ACHN (cell line): ENCODE measurements at regions not wholly inside any gene's neighbourhood (a gene's known extent, or its start where the extent isn't known, plus 50 kb on each side); places are given as distances from the start of the nearest gene placed in this dataset.

Experiments
- DNase-seq: peaks from one replicate; pipeline ENCODE4 v3.0.0-alpha.2; 2015
- in situ Hi-C: cut with HindIII; loops from 2 replicates; pipeline ENCODE4 v1.10.0; 2017; ENCODE audit warnings: low sequenced_read_pairs, low pct_ligation_motif_present, low pct_unique_long_range_greater_than_20kb

DNA sequence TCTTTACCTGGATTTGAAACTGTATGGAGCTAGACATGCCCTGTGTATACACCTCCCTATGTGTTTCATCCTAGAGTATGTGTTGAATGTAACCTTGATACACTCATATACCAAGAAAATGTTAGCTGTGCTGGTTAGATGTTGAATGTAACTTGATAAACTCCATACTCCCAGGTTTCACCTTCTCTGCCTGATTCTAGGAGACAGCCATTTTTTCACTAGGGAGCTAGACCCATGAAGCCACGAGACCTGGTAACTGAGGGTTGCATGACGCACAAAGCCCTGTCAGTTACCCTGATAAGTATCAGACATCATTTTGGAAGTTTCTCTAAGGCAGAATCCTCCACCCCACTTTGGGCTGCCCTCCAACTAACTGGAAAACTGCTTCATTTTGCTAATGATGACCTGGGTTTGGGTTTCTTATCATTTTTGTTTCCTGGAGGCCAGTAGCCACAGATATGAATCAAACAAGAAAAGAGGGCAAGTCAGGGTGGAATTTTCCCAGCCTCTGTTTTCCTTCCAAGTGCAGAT lies 478.5 kb upstream of the KIF2A start:
- DNase-seq: no peak
- in situ Hi-C loops: no loop called here

DNA sequence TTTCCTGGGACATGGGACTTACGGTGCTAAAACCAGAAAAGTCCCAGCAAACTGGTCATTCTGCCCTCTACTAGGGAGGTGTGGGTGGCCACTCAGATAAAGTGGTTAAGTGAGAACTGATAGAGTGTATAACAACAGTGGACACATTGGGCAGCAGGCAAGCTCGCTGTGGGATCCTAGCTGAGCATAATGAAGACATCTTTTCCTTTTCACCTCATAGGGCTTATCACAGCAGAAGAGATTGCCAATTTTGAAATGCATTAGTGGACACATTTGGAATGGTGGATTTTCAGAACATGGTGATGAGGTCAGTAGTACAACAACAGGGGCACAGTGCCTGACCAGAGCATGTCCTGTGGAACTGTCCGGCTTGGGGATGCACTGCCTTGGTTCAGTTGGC lies 477.1 kb upstream of the KIF2A start:
- in situ Hi-C loops: no loop called here
- DNase-seq: no peak

DNA sequence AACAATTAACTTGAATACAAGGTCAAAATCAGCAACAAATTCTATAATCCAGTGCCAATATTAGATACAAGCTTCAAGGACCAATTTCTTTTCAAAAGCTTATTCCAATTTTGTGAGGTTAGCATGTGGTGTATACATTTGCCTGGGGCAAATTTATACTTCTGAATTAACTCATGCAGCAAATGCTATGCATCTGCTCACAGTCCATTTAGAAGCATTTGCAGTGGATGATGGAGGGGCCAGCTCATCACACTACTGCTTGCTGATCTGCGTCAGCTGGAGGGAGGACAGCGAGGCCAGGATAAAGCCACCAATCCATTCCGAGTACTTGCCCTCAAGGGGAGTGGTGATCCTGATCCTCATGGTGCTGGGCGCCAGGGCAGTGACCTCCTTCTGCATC lies 474.3 kb upstream of the KIF2A start:
- in situ Hi-C loops: no loop called here
- DNase-seq: no peak

DNA sequence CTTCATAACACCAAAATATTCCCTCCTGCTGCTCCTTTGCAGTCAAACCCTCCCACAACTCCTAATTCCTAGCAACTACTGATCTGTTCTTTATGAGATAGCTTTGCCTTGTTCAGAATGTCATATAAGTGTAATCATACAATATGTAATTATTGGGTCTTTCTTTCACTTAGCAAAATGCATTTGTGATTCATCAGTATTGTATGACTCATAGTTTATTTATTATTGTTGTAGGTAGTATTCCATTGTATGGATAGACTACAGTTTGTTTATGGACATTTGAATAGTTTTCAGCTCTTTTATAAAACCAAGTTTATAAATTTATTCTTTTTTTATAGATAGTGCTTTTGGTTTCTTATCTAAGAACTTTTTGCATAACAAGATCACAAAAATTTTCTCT lies 468.2 kb upstream of the KIF2A start:
- in situ Hi-C loops: no loop called here

DNA sequence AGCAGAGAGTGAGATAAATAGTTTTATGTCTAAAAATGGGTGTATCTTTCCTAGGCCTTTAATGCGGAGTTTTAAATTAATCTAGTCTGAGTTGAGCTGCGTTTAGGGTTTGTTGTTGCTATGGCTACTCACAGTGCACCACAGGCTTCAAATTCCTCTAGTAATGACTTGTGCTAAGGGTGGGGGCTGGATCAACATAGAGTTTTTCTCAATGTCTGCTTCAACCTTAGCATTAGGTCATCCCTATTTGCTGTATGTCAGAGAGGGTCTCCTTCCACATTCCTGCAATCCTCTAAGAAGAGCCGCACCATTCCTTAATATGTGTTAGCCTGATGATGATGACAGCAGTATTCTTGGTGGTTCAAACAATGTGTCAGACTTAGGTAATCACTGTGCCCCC lies 465.6 kb upstream of the KIF2A start:
- no peak for DNase-seq
- in situ Hi-C loops: no loop called here

More for the DNA sequence above, 468.2 kb upstream of the KIF2A start:
- DNase-seq: no peak

DNA sequence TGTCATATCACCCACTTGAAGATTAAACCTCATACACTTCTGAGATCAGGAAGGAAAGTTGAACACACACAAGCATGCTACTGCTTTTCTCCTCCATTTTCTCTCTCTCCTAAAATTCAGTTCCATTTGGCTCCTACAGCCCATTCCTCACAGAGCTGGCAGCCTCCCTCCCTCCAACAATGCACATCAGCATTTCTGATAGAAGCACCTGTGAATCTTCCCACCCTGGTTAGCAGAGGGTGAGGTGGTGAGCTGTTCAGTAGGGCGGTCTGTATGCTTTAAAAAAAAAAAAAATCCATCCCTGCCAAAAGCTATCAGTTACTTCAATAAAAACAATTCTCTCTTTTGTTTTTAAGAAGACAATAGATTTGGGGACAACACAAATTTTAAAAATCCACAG lies 463.2 kb upstream of the KIF2A start:
- no peak for DNase-seq
- in situ Hi-C loops: no loop called here

DNA sequence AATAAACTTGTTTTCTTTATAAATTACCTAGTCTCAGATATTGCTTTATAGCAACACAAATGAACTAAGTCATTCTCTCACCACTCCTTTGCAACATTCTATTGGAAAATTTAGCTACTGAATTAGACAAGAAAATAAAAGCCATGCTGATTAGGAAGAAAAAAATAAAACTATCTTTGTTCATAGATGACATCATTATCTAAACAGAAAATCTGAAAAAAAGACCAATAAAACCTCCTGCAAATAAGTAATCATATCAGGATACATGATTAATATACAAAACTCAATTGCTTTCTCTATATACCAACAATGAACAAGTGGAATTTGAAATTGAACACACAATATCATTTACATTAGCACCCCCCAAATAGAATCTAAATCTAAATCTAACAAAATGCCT lies 455.3 kb upstream of the KIF2A start:
- in situ Hi-C loops: no loop called here
- no peak for DNase-seq

DNA sequence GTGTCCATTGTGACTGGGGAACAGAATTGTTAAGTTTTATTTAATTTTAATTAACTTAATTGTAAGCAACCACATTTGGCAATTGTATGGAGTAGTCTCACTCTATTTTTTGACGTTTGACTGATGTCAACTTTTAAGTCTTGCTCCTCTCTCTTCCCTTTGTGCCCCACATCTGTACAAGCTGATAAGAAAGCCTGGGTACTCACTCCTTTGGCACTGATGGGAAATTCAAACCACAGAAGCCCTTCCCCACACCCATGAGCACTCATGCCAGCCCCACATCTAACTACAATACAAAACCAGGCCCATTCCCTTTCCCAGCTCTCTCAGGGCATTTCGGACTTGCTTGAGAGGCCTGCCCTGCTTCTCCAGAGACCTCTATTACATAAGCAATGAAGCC lies 451.5 kb upstream of the KIF2A start:
- no peak for DNase-seq
- in situ Hi-C loops: no loop called here

DNA sequence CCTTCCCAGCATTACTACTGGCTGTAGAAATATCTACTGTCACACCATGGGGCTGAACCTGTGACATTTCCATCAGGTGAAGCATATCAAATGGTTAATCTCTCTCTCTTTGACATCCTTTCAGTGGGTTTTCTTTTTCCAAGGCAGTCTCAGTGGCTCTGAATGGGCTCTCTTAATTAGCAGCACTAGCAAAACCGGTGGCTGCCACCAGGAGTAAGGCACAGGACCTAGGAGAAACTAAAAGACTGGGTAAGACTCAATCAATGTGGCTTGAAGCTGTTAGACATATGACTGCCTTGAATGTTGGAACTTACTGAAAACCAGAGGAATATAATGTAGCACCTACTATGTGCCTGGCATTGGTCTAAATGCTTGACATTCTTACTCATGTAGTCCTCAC lies 445.0 kb upstream of the KIF2A start:
- in situ Hi-C loops: no loop called here

DNA sequence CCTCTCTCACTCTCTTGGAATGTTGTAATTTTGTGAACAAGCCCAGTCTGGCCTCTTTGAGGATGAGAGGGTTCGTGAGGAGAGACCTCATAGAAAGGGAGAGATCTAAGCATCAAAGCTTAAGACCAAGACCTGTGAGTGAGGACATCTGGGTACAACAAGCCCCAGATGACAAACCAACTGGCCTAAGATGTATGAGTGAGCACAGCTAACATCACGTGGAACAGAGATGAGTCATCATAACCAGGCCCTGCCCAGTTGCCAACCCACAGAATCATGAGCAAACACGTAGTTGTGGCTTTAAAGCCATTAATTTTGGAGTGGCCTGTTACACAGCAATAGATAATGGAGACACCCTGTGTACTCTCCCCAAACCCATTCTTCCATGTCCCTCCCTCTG lies 439.1 kb upstream of the KIF2A start:
- in situ Hi-C loops: no loop called here
- peak; percentile 26 for DNase-seq

More for the DNA sequence above, 445.0 kb upstream of the KIF2A start:
- DNase-seq: no peak

DNA sequence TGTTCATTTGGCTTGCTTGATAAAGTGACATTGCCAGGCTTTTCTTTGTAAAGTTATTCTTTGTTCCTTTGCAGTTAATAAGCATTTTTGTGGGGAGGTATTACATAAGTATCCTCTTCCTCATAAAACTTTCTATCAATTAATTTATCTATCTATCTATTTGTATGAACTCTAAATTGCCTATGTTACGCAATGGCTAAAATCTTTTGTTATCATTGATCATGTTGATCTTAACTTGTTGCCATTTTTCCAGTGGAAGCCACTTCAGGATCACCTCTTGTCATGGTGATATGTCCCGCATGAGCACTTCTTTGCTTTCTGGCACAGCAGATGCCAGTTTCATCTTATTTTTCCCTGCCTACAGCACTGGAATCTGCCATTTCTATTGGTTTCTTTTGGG lies 436.7 kb upstream of the KIF2A start:
- in situ Hi-C loops: no loop called here
- DNase-seq: no peak

DNA sequence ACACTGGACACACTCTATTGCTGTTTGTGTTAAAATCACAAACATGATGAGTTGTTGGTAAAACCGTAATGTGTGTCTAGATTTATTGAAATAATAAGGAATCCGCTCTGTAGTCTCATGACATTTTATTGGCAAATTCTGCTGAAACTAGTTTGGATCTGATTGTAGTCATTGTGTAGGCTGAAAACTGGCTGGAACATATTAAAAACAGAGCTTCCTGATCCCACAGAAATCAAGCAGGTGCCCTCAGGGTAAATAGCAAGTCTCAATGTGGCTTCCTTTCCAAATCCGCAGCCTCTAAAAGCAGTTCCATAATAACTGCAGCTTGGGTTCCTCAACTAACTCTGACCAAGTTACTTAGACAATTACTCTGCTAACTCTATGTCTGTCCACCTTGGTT lies 427.5 kb upstream of the KIF2A start:
- in situ Hi-C loops: no loop called here
- DNase-seq: no peak

DNA sequence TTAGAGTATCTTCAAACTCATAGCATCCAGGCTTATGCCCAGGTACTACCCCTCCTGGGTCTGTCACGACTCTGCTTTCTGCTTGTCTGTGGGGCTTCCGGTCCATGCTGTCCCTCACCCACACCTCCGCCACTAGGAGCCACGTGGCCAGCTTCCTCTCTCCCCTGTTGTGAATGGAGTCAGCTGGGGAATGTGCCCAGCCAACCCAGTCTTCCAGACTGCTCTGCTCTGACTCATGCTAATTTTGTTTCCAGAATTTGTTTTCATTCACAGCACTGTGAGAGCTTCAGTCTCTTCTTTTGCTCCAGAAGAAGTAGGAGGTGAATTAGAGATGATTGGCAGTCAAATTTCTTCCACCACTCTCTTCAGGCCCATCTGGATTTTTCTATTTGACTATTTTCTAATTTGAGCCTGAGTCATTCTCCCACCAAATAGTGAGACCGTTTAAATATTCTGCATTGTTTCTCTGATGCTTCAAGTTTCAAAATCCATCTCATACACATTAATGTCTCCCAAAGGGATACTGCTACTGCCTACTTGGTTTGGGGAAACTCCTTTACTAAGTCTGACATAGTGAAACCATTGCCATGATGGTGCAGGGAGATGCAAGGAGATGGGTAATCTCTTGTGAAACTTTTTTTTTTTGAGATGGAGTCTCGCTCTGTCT lies 424.1 kb upstream of the KIF2A start:
- peak; percentile 27 for DNase-seq
- in situ Hi-C loops: no loop called here

DNA sequence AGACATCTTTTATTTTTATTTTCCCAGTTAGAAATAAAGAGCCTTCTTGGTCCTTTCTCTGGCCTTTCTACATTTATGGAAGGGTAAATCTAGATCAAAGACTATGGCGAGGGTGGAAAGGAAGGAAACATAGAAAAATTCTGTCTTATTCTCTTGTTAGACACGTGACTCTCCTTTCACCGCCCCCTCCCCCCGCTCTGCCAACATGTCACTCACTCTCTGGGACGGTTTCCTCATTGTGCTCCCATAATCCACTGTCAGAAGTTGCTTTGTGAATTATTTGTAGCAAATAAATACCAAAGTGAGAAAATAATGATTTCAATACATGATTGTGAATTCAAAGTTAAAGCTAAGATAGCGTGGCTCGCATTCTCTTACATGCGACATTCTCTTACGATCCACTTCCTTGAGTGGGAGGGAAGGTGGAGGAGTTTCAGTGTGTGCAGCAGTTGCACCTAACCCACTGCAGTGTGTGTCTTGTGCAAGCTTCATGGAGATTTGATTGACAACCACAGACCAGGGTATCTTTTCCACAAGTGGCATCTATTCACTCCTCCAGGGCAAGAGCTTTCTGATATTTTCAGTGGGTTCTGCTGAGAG lies 423.0 kb upstream of the KIF2A start:
- in situ Hi-C loops: no loop called here
- DNase-seq: no peak

DNA sequence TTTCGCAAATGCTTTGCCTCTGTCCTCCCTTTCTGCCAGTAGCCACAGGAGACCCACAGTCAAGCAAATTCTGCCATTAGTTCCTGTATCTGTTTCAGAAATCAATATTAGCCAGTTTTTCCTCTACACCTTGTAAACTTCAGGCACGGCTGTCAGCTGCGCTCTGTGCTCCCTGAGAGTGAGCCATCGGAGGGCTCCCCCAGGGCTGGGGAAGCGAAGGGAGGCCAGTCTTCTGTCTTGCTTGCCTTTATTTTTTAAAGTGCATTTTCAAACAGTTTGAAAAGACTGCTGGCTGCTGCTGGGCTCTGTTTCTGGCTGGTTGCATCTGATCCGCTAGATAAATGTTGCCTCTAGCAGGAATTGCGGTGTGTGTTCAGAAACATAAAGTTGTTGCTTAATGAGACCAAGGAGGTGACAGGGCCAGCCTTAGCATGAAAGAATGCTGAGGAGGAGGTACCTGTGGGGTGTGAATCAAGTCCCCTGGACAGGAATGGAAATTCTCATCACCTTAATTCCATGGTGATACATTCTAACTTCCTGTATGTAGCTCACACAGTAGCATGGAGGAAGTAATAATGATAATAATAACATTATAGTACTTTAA lies 421.7 kb upstream of the KIF2A start:
- DNase-seq: no peak
- in situ Hi-C loops: no loop called here

DNA sequence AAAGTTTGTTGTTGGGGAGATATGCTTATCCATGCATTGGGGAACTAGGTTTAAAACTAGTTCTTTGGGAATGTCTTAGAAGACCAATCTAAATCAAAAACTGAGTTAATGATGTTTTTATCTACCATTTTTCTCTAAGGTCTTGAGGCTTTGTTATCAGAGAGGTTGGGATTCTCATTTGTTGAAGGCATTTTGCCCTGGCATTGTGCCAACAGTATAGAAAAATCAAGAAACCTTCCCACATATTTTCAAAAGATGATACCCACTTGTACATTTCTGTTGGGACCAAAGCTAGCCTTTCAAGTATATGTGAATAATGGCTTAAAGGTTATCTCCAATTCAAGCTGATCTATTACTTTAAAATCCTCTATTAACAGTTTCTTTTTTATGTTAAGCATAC lies 419.8 kb upstream of the KIF2A start:
- in situ Hi-C loops: no loop called here
- DNase-seq: no peak

DNA sequence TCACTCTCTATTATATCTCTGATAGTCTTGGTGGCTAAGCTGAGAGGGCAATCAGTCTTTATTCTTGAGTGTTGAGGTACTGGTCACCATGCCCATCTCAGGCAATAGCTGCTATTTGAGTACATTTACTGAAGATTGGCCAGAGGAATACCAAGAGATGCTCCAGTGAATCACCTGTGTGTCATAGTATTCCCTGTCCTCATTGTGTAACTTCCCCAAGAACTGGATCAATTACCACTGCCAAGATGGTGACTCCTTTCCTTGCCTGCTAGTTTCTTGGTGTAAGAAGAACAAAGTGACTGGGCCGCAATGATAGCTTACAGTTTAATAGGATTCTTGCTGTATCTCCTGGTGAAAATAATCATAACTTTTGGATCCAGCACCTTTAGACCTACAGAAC lies 418.7 kb upstream of the KIF2A start:
- in situ Hi-C loops: no loop called here
- DNase-seq: no peak

DNA sequence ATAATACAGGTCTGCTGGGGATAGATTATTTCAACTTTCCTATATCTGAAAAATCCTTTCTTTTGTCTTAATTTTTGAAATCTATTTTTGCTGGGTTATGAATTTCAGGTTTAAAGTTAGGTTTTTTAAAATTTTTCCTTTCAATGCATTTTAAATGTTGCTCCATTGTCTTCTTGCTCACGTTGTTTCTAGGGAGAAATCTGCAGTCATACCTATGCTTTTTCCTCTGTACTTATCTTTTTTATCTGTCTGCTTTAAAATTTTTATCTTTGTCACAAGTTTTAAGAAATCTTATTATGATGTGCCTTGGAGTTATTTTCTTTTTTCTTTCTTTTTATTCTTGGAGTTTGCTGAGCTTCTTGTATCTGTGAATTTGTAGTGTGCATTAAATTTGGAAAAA lies 412.0 kb upstream of the KIF2A start:
- in situ Hi-C loops: no loop called here
- no peak for DNase-seq

DNA sequence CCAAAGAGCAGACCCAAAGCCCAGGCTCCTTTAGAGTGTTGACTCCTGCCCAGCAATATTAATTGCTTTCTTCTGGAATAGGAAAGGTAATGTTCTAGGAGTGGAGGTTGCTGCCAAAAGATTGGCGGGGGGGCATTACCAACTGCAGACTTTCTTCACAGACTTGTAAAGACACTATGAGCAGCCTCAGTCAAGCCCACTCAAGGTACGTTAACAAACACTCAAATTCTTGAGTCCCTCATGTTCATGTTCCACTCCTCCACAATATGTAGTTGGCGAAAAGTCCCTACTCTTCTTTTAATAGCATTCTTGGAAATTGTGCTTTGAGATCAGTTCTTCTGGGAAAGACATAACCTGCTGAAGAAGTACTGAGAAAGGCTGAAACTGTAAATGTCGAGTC lies 409.2 kb upstream of the KIF2A start:
- DNase-seq: no peak
- in situ Hi-C loops: no loop called here

DNA sequence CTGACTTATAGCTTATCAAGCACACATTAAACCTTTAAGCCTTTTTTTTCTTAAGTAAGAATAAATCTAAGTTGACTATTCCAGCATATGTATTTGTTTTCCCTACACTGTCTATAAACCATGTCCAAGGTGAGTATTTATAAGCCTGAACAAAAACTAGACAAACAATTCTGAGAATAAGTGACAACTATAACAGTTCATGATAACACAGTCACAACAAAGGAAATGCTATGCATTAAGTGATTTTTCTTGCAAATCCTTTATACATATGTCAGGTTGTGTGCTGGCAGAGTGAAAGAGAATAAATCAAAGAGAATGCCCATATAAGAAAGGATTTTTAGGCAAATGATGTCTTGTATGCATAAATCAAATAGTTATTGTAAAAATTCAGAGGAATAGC lies 408.8 kb upstream of the KIF2A start:
- DNase-seq: no peak

More for the DNA sequence above, 408.8 kb upstream of the KIF2A start:
- in situ Hi-C loops: no loop called here
